ENCODE measurements at regions not wholly inside any gene's neighbourhood (a gene's known extent, or its start where the extent isn't known, plus 50 kb on each side); places are given as distances from the start of the nearest gene placed in this dataset.

GRCh38 chr5:85428426-85428934 lies 1043.8 kb upstream of the EDIL3 start:
- no peak for TF ChIP-seq CTCF (conservative IDR thresholded peaks at IDR 0.05; ENCODE audit: low read length)
- TF ChIP-seq EZH2phosphoT487 (IDR thresholded peaks at IDR 0.05; ENCODE audit: borderline replicate concordance), result no peak

Data from Loucy (cell line).